K562 (cell line): ENCODE measurements at regions not wholly inside any gene's neighbourhood (a gene's known extent, or its start where the extent isn't known, plus 50 kb on each side); places are given as distances from the start of the nearest gene placed in this dataset.

ENCODE experiments used
- ATAC-seq: fragments of 200-7000 bp; cut with Tn5 transposase; 3 replicates; pipeline ENCODE4 v1.9.1; 2020; ENCODE audit warnings: moderate library complexity
- BruUV-seq: library from RNA; stranded (reverse); fragments of 400-500 nt; replicated peaks from 2 replicates; lab custom pipeline; 2021; lab: Mats Ljungman, UMichigan
- CTCF ChIA-PET: fragments of 300-600 bp; formaldehyde crosslinking; extraction: SDS; loops from one replicate; lab custom pipeline; 2021; ENCODE audit warnings: low intra/inter-chr PET ratio; lab: Yijun Ruan, JAX
- POLR2A ChIA-PET: fragments of 300-600, 350-650 bp; sonication (Branson Sonifier 250); formaldehyde crosslinking; extraction: SDS; loops from one replicate; lab custom pipeline; 2021; ENCODE audit warnings: antibody characterized with exemption, inconsistent platforms; lab: Yijun Ruan, JAX
- DNase-seq, 4 experiments: peaks; one replicate each; pipeline versions ENCODE4 v3.0.0 to v3.0.0-alpha.2; 2011 to 2018; ENCODE audit warnings: low spot score in 3 of 4, mixed read lengths in 3 of 4; ENCODE audit errors: extremely low read depth in 1 of 4
- FAIRE-seq: peaks from 2 replicates; lab custom pipeline; 2011; peaks lifted over from hg19 to GRCh38; lab: Jason Lieb, UNC
- H2AFZ ChIP-seq: 2 replicates; pipeline ENCODE4 v1.6.0; 2011; ENCODE audit warnings: low read depth, low read length, control low read depth, inconsistent platforms
- H3K27ac ChIP-seq: fragments of 200-600 bp; 3 replicates; pipeline ENCODE4 v1.8.0; 2011; ENCODE audit warnings: low read depth, mild to moderate bottlenecking, control low read depth, inconsistent platforms, low read length, moderate library complexity, mixed read lengths; ENCODE audit errors: extremely low read depth
- H3K27me3 ChIP-seq, 2 experiments: fragments of 300-600 bp in 1 of 2; 2 replicates in 1 of 2; 3 replicates in 1 of 2; pipeline versions ENCODE4 v1.6.0 to v1.8.0; 2011; ENCODE audit warnings: inconsistent platforms in 2 of 2, low read length in 2 of 2, mild to moderate bottlenecking in 1 of 2, mixed read lengths in 1 of 2, moderate library complexity in 1 of 2; ENCODE audit not compliant: control insufficient read depth in 2 of 2, insufficient read depth in 2 of 2
- H3K36me3 ChIP-seq: fragments of 300-600 bp; 3 replicates; pipeline ENCODE4 v1.8.0; 2011; ENCODE audit warnings: mild to moderate bottlenecking, low read length, inconsistent platforms; ENCODE audit not compliant: control insufficient read depth, insufficient read depth
- H3K4me1 ChIP-seq, 2 experiments: fragments of 200-600 bp in 1 of 2; replicated peaks in 1 of 2; 2 replicates in 1 of 2; 3 replicates in 1 of 2; pipeline versions ENCODE4 v1.5.1 to v1.8.0; 2011; ENCODE audit warnings: inconsistent platforms in 2 of 2, low read length in 2 of 2, mild to moderate bottlenecking in 1 of 2, mixed read lengths in 1 of 2, moderate library complexity in 1 of 2; ENCODE audit not compliant: control insufficient read depth in 2 of 2, insufficient read depth in 2 of 2
- H3K4me2 ChIP-seq: 2 replicates; pipeline ENCODE4 v1.6.1; 2011; ENCODE audit warnings: low read length, control low read depth, inconsistent platforms, mixed read lengths; ENCODE audit not compliant: insufficient read depth
- H3K4me3 ChIP-seq: fragments of 200-600 bp; sonication (generic), shearing (Covaris generic); 2 replicates; pipeline ENCODE4 v1.5.1; 2016; ENCODE audit warnings: control low read depth, inconsistent platforms
- H3K79me2 ChIP-seq: fragments of 200-600 bp; 3 replicates; pipeline ENCODE4 v1.8.0; 2011; ENCODE audit warnings: low read length, inconsistent platforms; ENCODE audit not compliant: control insufficient read depth, insufficient read depth
- H3K9ac ChIP-seq, 2 experiments: 2 replicates each; pipeline versions ENCODE4 v1.6.0 to v1.6.1; 2011; ENCODE audit warnings: low read depth in 2 of 2, low read length in 2 of 2, control low read depth in 1 of 2, inconsistent platforms in 1 of 2, mild to moderate bottlenecking in 1 of 2, mixed read lengths in 1 of 2; ENCODE audit not compliant: insufficient read depth in 1 of 2
- H3K9me1 ChIP-seq: one replicate; pipeline ENCODE4 v1.6.0; 2011; ENCODE audit warnings: inconsistent platforms, mild to moderate bottlenecking, low read length, moderate library complexity; ENCODE audit not compliant: control insufficient read depth, insufficient read depth
- H3K9me3 ChIP-seq: replicated peaks from 2 replicates; pipeline ENCODE4 v1.5.1; 2011; ENCODE audit warnings: low read depth, low read length, inconsistent platforms; ENCODE audit not compliant: control insufficient read depth, insufficient read depth
- H4K20me1 ChIP-seq: replicated peaks from 2 replicates; pipeline ENCODE4 v1.6.1; 2011; ENCODE audit warnings: low read length, inconsistent platforms, mixed read lengths; ENCODE audit not compliant: control insufficient read depth, insufficient read depth
- CEBPG ChIP-seq, 3 experiments: fragments of 200-800 bp in 1 of 3; sonication (Bioruptor generic) in 1 of 3; sonication (generic) in 1 of 3; formaldehyde crosslinking in 1 of 3; IDR thresholded peaks in 2 of 3; conservative IDR thresholded peaks in 1 of 3; 2 replicates each; pipeline versions ENCODE4 v1.6.1 to v1.8.0; 2016 to 2022; ENCODE audit warnings: missing compliant biosample characterization in 2 of 3, missing genetic modification characterization in 2 of 3, mild to moderate bottlenecking in 1 of 3, missing genetic modification reagents in 1 of 3
- ELF4 ChIP-seq: fragments of 450-650 bp; formaldehyde crosslinking; IDR thresholded peaks from 2 replicates; pipeline ENCODE4 v1.4.0; 2022; ENCODE audit warnings: missing genetic modification characterization
- EWSR1 ChIP-seq: fragments of 450-650 bp; IDR thresholded peaks from 2 replicates; pipeline ENCODE4 v1.6.1; 2018; ENCODE audit warnings: borderline replicate concordance, mild to moderate bottlenecking, low read depth, moderate library complexity; ENCODE audit not compliant: partially characterized antibody
- HIVEP1 ChIP-seq: fragments of 250-450 bp; sonication (Bioruptor Pico); IDR thresholded peaks from 2 replicates; pipeline ENCODE4 v1.4.0; 2020; ENCODE audit warnings: mild to moderate bottlenecking
- HNRNPUL1 ChIP-seq: fragments of 200-400 bp; formaldehyde crosslinking; IDR thresholded peaks from 2 replicates; pipeline ENCODE4 v1.6.1; 2017; ENCODE audit warnings: low read length
- MXI1 ChIP-seq: IDR thresholded peaks from 2 replicates; pipeline ENCODE4 v1.6.1; 2011; ENCODE audit warnings: low read depth, mild to moderate bottlenecking, improper control_type of control experiment, low read length
- MYBL2 ChIP-seq, 2 experiments: fragments of 450-650 bp in 1 of 2; sonication (generic) in 1 of 2; formaldehyde crosslinking in 1 of 2; IDR thresholded peaks; 2 replicates each; pipeline versions ENCODE4 v1.6.1 to v1.8.1; 2017 to 2022; ENCODE audit warnings: borderline replicate concordance in 1 of 2, inconsistent platforms in 1 of 2, low read depth in 1 of 2, mild to moderate bottlenecking in 1 of 2, missing genetic modification reagents in 1 of 2, moderate library complexity in 1 of 2
- MYNN ChIP-seq, 2 experiments: sonication (generic); formaldehyde crosslinking in 1 of 2; IDR thresholded peaks; 2 replicates each; pipeline versions ENCODE4 v1.5.0 to v1.6.1; 2016 to 2020; ENCODE audit warnings: antibody characterized with exemption in 1 of 2, missing genetic modification reagents in 1 of 2
- RBFOX2 ChIP-seq: fragments of 200-400 bp; formaldehyde crosslinking; IDR thresholded peaks from 2 replicates; pipeline ENCODE4 v1.6.1; 2017; ENCODE audit warnings: low read depth, mild to moderate bottlenecking, low read length, moderate library complexity
- STAT5A ChIP-seq: IDR thresholded peaks from 2 replicates; pipeline ENCODE4 v1.6.1; 2012; ENCODE audit warnings: low read length, inconsistent platforms, borderline replicate concordance
- ZNF780A ChIP-seq: fragments of 250-450 bp; sonication (Bioruptor Pico); IDR thresholded peaks from 2 replicates; pipeline ENCODE4 v1.5.0; 2021; ENCODE audit warnings: mild to moderate bottlenecking
- WGBS: fragments of 100-300 bp; shearing (Covaris generic); methylation state at CpG from one replicate; pipeline ENCODE4 v1.1.6; 2016; ENCODE audit warnings: low coverage, mixed read lengths; ENCODE audit not compliant: insufficient coverage; ENCODE audit errors: missing lambda C conversion rate; 5-methylcytosine and 5-hydroxymethylcytosine counted together
- in situ Hi-C: fragments of 300-500 bp; cut with MboI; formaldehyde crosslinking; loops from 4 replicates; pipeline ENCODE4 v1.15.0; 2018; ENCODE audit warnings: inconsistent platforms, mixed read lengths
- intact Hi-C: fragments of 100-400 bp; cut with micrococcal nuclease; formaldehyde crosslinking; loops from 2 replicates; pipeline ENCODE4 v1.14.2; 2022
- TF ChIP-seq, protein P1 (sequence below): fragments of 150-350 bp; conservative IDR thresholded peaks from 2 replicates; pipeline ENCODE4 v1.6.1; 2014; ENCODE audit warnings: low read length
- TF ChIP-seq, protein P2 (sequence below): sonication (generic); formaldehyde crosslinking; IDR thresholded peaks from 2 replicates; pipeline ENCODE4 v1.8.1; 2023; ENCODE audit warnings: mild to moderate bottlenecking, missing genetic modification reagents, moderate library complexity

DNA sequence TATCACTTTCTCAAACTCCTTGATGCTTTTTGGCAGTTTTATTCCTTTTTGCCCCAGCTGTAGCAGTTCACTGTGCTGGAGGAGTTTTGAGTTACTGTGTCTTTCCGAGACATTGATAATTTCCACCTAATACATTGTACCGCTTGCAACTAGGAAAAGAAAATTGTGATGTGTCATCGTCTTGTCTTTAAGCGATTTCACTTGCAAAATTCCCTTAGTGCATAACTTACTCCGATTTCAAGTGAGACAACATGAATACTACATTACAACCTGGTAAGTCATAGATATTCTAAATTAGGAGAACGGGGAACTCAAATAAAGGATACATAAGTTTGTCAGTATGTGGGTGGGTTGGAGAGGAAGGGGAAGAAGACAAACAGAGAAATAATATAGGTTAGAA is 340.5 kb upstream of the KYNU start (continued):
- no peak for TF ChIP-seq ZNF780A (CRISPR knock-in tag)
- TF ChIP-seq RBFOX2: no peak
- TF ChIP-seq, protein P1, sequence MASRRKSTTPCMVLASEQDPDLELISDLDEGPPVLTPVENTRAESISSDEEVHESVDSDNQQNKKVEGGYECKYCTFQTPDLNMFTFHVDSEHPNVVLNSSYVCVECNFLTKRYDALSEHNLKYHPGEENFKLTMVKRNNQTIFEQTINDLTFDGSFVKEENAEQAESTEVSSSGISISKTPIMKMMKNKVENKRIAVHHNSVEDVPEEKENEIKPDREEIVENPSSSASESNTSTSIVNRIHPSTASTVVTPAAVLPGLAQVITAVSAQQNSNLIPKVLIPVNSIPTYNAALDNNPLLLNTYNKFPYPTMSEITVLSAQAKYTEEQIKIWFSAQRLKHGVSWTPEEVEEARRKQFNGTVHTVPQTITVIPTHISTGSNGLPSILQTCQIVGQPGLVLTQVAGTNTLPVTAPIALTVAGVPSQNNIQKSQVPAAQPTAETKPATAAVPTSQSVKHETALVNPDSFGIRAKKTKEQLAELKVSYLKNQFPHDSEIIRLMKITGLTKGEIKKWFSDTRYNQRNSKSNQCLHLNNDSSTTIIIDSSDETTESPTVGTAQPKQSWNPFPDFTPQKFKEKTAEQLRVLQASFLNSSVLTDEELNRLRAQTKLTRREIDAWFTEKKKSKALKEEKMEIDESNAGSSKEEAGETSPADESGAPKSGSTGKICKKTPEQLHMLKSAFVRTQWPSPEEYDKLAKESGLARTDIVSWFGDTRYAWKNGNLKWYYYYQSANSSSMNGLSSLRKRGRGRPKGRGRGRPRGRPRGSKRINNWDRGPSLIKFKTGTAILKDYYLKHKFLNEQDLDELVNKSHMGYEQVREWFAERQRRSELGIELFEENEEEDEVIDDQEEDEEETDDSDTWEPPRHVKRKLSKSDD: no peak
- no peak for TF ChIP-seq ELF4 (CRISPR knock-in tag)
- no peak for TF ChIP-seq HNRNPUL1
- TF ChIP-seq MYBL2 (IDR thresholded peaks at IDR 0.05; ENCODE audit: low read depth): no peak
- TF ChIP-seq MYBL2 (CRISPR knock-in tag; IDR thresholded peaks at IDR 0.05; ENCODE audit: borderline replicate concordance): no peak
- TF ChIP-seq HIVEP1 (CRISPR knock-in tag): no peak
- TF ChIP-seq MYNN (IDR thresholded peaks at IDR 0.05): no peak
- no peak for TF ChIP-seq MYNN (CRISPR knock-in tag; IDR thresholded peaks at IDR 0.05)
- TF ChIP-seq STAT5A: no peak

DNA sequence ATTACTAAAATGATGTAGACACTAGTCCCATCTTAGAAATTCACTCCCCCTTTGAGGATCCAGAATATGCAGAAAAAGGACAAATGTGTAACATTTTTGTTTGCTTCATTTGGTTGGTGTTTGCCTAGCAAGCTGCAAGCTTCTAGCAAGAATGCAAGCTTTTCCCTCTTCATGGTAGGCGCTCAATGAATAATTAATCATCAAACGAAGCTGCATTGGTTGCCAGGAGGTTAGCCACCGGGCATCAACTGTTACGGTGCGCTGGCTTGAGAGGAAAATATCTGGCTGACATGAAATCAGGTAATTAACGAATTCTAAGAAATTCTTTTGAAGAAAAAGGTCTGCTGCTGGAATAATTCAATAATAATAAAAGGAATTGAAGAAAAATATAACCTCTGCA is 341.0 kb upstream of the KYNU start:
- no peaks in the 10 kb centered on the region for H3K9me1 ChIP-seq
- no peaks in the 10 kb centered on the region for H3K79me2 ChIP-seq
- DNase-seq (no peak), ATAC-seq (no peak), FAIRE-seq (no peak)
- H3K9ac ChIP-seq: no peak overlapping the region
- H3K4me3 ChIP-seq: no peak overlapping the region
- BruUV-seq: no TSS peak
- intact Hi-C loops: no loop called here
- H3K36me3 ChIP-seq: no peaks in the 10 kb centered on the region
- H3K27ac ChIP-seq: no peak overlapping the region
- no peaks in the 10 kb centered on the region for H3K9me3 ChIP-seq
- in situ Hi-C loops: no loop called here
- H3K27me3 ChIP-seq: no peaks in the 10 kb centered on the region
- ChIA-PET CTCF (no interaction called here), POLR2A (no interaction called here)
- 0% methylated on average over 6 of the region's 6 CpGs for WGBS
- H3K4me2 ChIP-seq: no peak overlapping the region
- TF ChIP-seq MXI1: no peak
- TF ChIP-seq EWSR1: no peak
- TF ChIP-seq, protein P2, sequence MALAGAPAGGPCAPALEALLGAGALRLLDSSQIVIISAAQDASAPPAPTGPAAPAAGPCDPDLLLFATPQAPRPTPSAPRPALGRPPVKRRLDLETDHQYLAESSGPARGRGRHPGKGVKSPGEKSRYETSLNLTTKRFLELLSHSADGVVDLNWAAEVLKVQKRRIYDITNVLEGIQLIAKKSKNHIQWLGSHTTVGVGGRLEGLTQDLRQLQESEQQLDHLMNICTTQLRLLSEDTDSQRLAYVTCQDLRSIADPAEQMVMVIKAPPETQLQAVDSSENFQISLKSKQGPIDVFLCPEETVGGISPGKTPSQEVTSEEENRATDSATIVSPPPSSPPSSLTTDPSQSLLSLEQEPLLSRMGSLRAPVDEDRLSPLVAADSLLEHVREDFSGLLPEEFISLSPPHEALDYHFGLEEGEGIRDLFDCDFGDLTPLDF (CRISPR knock-in tag): no peak
- no peak for TF ChIP-seq CEBPG (CRISPR knock-in tag; IDR thresholded peaks at IDR 0.05)
- TF ChIP-seq CEBPG (tag; conservative IDR thresholded peaks at IDR 0.05 in 1 of 2, IDR thresholded peaks at IDR 0.05 in 1 of 2): no peak
- H2AFZ ChIP-seq: no peak overlapping the region
- H4K20me1 ChIP-seq: no peaks in the 10 kb centered on the region
- H3K4me1 ChIP-seq: no peaks in the 10 kb centered on the region
